Smooth muscle cell (in vitro differentiated cells): ENCODE measurements at regions not wholly inside any gene's neighbourhood (a gene's known extent, or its start where the extent isn't known, plus 50 kb on each side); places are given as distances from the start of the nearest gene placed in this dataset.

Source experiments
- DNase-seq: peaks from one replicate; lab custom pipeline; 2025; ENCODE audit not compliant: unreplicated experiment; lab: John Stamatoyannopoulos, UW
- H2AFZ ChIP-seq: fragments of 200-600 bp; sonication (generic); 2 replicates; pipeline ENCODE4 v1.6.0; 2016; ENCODE audit warnings: antibody characterized with exemption, low read depth, mild to moderate bottlenecking
- H3F3A ChIP-seq: fragments of 200-600 bp; sonication (generic); 2 replicates; pipeline ENCODE4 v1.6.0; 2017; ENCODE audit warnings: antibody characterized with exemption, low read depth
- H3K27ac ChIP-seq: fragments of 200-600 bp; sonication (generic); 2 replicates; pipeline ENCODE4 v1.5.1; 2016; ENCODE audit warnings: low read depth, mild to moderate bottlenecking
- H3K27me3 ChIP-seq: fragments of 200-600 bp; sonication (generic); 2 replicates; pipeline ENCODE4 v1.6.1; 2016; ENCODE audit warnings: low read depth, mild to moderate bottlenecking
- H3K36me3 ChIP-seq: fragments of 200-600 bp; sonication (generic); 2 replicates; pipeline ENCODE4 v1.5.1; 2016; ENCODE audit warnings: low read depth
- H3K4me1 ChIP-seq: fragments of 200-600 bp; sonication (generic); 2 replicates; pipeline ENCODE4 v1.5.1; 2016; ENCODE audit warnings: low read depth
- H3K4me2 ChIP-seq: fragments of 200-600 bp; sonication (generic); 2 replicates; pipeline ENCODE4 v1.6.0; 2016; ENCODE audit warnings: mild to moderate bottlenecking
- H3K4me3 ChIP-seq: fragments of 200-600 bp; sonication (generic); 2 replicates; pipeline ENCODE4 v1.5.1; 2016; ENCODE audit warnings: mild to moderate bottlenecking
- H3K79me2 ChIP-seq: fragments of 200-600 bp; sonication (generic); 2 replicates; pipeline ENCODE4 v1.6.0; 2016; ENCODE audit warnings: low read depth, mild to moderate bottlenecking
- H3K9ac ChIP-seq: fragments of 200-600 bp; sonication (generic); 2 replicates; pipeline ENCODE4 v1.6.0; 2016; ENCODE audit warnings: low read depth
- H3K9me3 ChIP-seq: fragments of 200-600 bp; sonication (generic); replicated peaks from 2 replicates; pipeline ENCODE4 v1.5.1; 2016; ENCODE audit warnings: low read depth
- H4K20me1 ChIP-seq: fragments of 200-600 bp; sonication (generic); 2 replicates; pipeline ENCODE4 v1.6.0; 2016; ENCODE audit warnings: low read depth
- CTCF ChIP-seq: fragments of 200-600 bp; sonication (generic); IDR thresholded peaks from 2 replicates; pipeline ENCODE4 v1.5.1; 2017; ENCODE audit warnings: borderline replicate concordance, mild to moderate bottlenecking, antibody characterized with exemption; ENCODE audit not compliant: insufficient read depth, poor library complexity, severe bottlenecking
- WGBS: methylation state at CpG from one replicate; pipeline ENCODE4 v1.1.7; 2016; ENCODE audit warnings: low lambda C conversion rate; 5-methylcytosine and 5-hydroxymethylcytosine counted together

GRCh38 chr7:114102131-114102530, 183.3 kb upstream of the PPP1R3A start:
- 95% methylated on average over 1 of the region's 1 CpG for WGBS
- Histone ChIP-seq H3K9ac (no peak overlapping the region), H4K20me1 (no peaks in the 10 kb centered on the region), H3K27me3 (no peaks in the 10 kb centered on the region), H2AFZ (no peak overlapping the region), H3K4me3 (no peak overlapping the region), H3K79me2 (no peaks in the 10 kb centered on the region), H3K36me3 (no peaks in the 10 kb centered on the region), H3K9me3 (no peaks in the 10 kb centered on the region), H3K4me2 (no peak overlapping the region), H3K27ac (no peak overlapping the region), H3K4me1 (no peaks in the 10 kb centered on the region), H3F3A (no peaks in the 10 kb centered on the region)
- TF ChIP-seq CTCF: no peak
- no peak for DNase-seq

- Histone ChIP-seq H3K36me3 (no peaks in the 10 kb centered on the region), H3K4me2 (peak overlapping the region; percentile 9), H3K4me3 (no peak overlapping the region), H4K20me1 (no peaks in the 10 kb centered on the region), H3K79me2 (no peaks in the 10 kb centered on the region), H3K27me3 (no peaks in the 10 kb centered on the region), H3K27ac (peak overlapping the region; percentile 40), H3F3A (no peaks in the 10 kb centered on the region), H3K9me3 (no peaks in the 10 kb centered on the region), H2AFZ (peak overlapping the region; percentile 13), H3K4me1 (no peaks in the 10 kb centered on the region), H3K9ac (no peak overlapping the region)
- DNase-seq: no peak
- TF ChIP-seq CTCF: no peak
Measured at GRCh38 chr7:114100810-114101209, 182.0 kb upstream of the PPP1R3A start.

GRCh38 chr7:114099337-114099736, 180.5 kb upstream of the PPP1R3A start:
- Histone ChIP-seq H3K4me3 (no peak overlapping the region), H3F3A (no peaks in the 10 kb centered on the region), H4K20me1 (no peaks in the 10 kb centered on the region), H3K79me2 (no peaks in the 10 kb centered on the region), H3K27ac (no peak overlapping the region), H3K4me1 (no peaks in the 10 kb centered on the region), H2AFZ (no peak overlapping the region), H3K27me3 (no peaks in the 10 kb centered on the region), H3K4me2 (no peak overlapping the region), H3K9me3 (no peaks in the 10 kb centered on the region), H3K9ac (no peak overlapping the region), H3K36me3 (no peaks in the 10 kb centered on the region)
- WGBS: 91% methylated on average over 3 of the region's 3 CpGs
- TF ChIP-seq CTCF: no peak
- DNase-seq: no peak

- H3K4me1 ChIP-seq: no peaks in the 10 kb centered on the region
- WGBS: 80% methylated on average over 4 of the region's 4 CpGs
Measured at GRCh38 chr7:114095885-114096284, 177.1 kb upstream of the PPP1R3A start.

More at GRCh38 chr7:114095885-114096284, 177.1 kb upstream of the PPP1R3A start:
- no peaks in the 10 kb centered on the region for H3K36me3 ChIP-seq
- H3K27ac ChIP-seq: no peak overlapping the region
- no peaks in the 10 kb centered on the region for H3K79me2 ChIP-seq
- no peaks in the 10 kb centered on the region for H4K20me1 ChIP-seq
- no peaks in the 10 kb centered on the region for H3F3A ChIP-seq
- no peak overlapping the region for H3K4me2 ChIP-seq
- DNase-seq: no peak
- H3K9me3 ChIP-seq: no peaks in the 10 kb centered on the region
- H3K9ac ChIP-seq: no peak overlapping the region
- TF ChIP-seq CTCF: no peak
- no peak overlapping the region for H3K4me3 ChIP-seq
- H2AFZ ChIP-seq: no peak overlapping the region
- H3K27me3 ChIP-seq: peaks cover 17% of the 10 kb centered on the region
